GM18520 (cell line): ENCODE measurements at regions not wholly inside any gene's neighbourhood (a gene's known extent, or its start where the extent isn't known, plus 50 kb on each side); places are given as distances from the start of the nearest gene placed in this dataset.

ENCODE experiments used
- ATAC-seq: cut with Tn5 transposase; IDR thresholded peaks from one replicate; pipeline ENCODE4 v1.9.1; 2021; ENCODE audit not compliant: unreplicated experiment

GRCh38 chr3:16103472-16103871, 71.0 kb upstream of the GALNT15 start:
- ATAC-seq: no peak

- no peak for ATAC-seq
Measured at GRCh38 chr3:16104156-16104555, 70.3 kb upstream of the GALNT15 start.

GRCh38 chr3:16106050-16106449, 68.4 kb upstream of the GALNT15 start:
- ATAC-seq: no peak

GRCh38 chr3:16108424-16108823, 66.1 kb upstream of the GALNT15 start:
- no peak for ATAC-seq

- no peak for ATAC-seq
Measured at GRCh38 chr3:16109929-16110328, 64.6 kb upstream of the GALNT15 start.

GRCh38 chr3:16112910-16113504, 61.5 kb upstream of the GALNT15 start:
- no peak for ATAC-seq

- no peak for ATAC-seq
Measured at GRCh38 chr3:16113704-16114103, 60.8 kb upstream of the GALNT15 start.

- no peak for ATAC-seq
Measured at GRCh38 chr3:16114429-16114828, 60.1 kb upstream of the GALNT15 start.

GRCh38 chr3:16114930-16115329, 59.5 kb upstream of the GALNT15 start:
- no peak for ATAC-seq

GRCh38 chr3:16118396-16118795, 56.1 kb upstream of the GALNT15 start:
- ATAC-seq: no peak

GRCh38 chr3:16119887-16120286, 54.6 kb upstream of the GALNT15 start:
- ATAC-seq: no peak

GRCh38 chr3:16121391-16121790, 53.1 kb upstream of the GALNT15 start:
- no peak for ATAC-seq

GRCh38 chr3:16122155-16122554, 52.3 kb upstream of the GALNT15 start:
- ATAC-seq: no peak

GRCh38 chr3:16122661-16123060, 51.8 kb upstream of the GALNT15 start:
- no peak for ATAC-seq

GRCh38 chr3:16124636-16125035, 49.8 kb upstream of the GALNT15 start:
- ATAC-seq: no peak
